Heart left ventricle (tissue), 13 donors: ENCODE measurements at regions not wholly inside any gene's neighbourhood (a gene's known extent, or its start where the extent isn't known, plus 50 kb on each side); places are given as distances from the start of the nearest gene placed in this dataset.

Source experiments
- POLR2A ChIP-seq, 2 donors: fragments of 450-650 bp; IDR thresholded peaks; one replicate each; pipeline ENCODE4 v1.6.1; 2017; ENCODE audit warnings: antibody characterized with exemption in 2 of 2, mild to moderate bottlenecking in 2 of 2, moderate library complexity in 2 of 2
- TF ChIP-seq, protein P1 (sequence below), 12 donors: fragments of 200-600 bp; sonication (generic) in 4 of 12; IDR thresholded peaks; one replicate each; pipeline versions ENCODE4 v1.5.0 to v1.8.0; 2018 to 2022; ENCODE audit warnings: antibody characterized with exemption in 12 of 12, mild to moderate bottlenecking in 5 of 12
- donor health status: ischemic (EF 13 %, LVEDD 7.1; RV severe dilation, severe dysfunction).
- donor health status: DM: no; HTN: yes; CAD: no.
- donor health status: DM: no; HTN: no; CAD: no.
- donor health status: ischemic (EF 25% LVEDD 6.9; RV normal size, moderate dysfunction).
- donor health status: ischemic (EF 25% LVEDD 5.7; RV mildly dilated, moderate dysfunction).
- donor health status: ischemic (EF 35%, LVEDD 5.7; RV mildly dilated, moderate dysfunction).
- donor health status: nonischemic (EF 11% LVEDD 7.7; RV severe dilation, severe dysfunction).
- donor health status: DM: yes; HTN: yes; CAD: no.
- donor health status: PGD.
- donor health status: ischemic (EF 29% LVEDD 5.4; RV normal size, mild dysfunction).
- donor health status: nonischemic (EF 23%, LVEDD 6.1; RV moderate dilation, normal function).

DNA sequence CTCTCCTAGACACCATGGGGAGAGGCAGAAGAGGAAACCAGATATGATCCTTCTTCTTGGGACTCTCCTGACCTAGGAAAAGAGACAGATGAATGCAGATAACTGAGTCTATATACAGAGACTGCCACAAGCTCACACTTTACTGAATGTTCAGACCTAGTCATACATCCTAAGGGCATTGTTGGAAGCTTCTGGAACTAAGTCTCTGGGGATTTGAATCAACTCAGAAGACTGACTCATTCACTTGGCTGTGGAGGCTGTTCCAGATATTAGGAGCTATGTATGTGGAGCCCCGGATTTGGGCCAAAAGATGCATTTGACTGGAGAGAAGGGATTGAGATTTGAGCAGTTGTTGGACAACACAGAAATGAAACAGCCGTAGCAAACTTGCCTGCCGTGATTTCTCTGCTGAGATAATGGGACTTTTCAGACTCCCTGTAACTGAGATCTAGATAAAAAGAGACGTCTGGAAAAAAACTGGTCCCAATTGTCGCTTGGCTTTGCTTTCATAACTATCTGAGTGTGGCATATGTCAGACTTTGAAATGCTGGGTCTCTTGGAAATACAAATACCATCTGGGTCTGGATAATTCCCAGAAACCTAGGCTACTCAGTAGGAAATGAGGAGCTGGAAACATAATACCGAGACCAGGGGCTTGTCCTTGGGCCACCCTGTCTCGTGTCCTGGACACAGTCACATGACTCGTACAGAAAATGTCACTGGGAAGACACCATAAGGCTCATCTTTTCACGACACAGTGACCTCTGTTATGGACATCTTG is 396.8 kb downstream of the NUAK1 start:
- TF ChIP-seq POLR2A (IDR thresholded peaks at IDR 0.05) = no peak
- TF ChIP-seq, protein P1, sequence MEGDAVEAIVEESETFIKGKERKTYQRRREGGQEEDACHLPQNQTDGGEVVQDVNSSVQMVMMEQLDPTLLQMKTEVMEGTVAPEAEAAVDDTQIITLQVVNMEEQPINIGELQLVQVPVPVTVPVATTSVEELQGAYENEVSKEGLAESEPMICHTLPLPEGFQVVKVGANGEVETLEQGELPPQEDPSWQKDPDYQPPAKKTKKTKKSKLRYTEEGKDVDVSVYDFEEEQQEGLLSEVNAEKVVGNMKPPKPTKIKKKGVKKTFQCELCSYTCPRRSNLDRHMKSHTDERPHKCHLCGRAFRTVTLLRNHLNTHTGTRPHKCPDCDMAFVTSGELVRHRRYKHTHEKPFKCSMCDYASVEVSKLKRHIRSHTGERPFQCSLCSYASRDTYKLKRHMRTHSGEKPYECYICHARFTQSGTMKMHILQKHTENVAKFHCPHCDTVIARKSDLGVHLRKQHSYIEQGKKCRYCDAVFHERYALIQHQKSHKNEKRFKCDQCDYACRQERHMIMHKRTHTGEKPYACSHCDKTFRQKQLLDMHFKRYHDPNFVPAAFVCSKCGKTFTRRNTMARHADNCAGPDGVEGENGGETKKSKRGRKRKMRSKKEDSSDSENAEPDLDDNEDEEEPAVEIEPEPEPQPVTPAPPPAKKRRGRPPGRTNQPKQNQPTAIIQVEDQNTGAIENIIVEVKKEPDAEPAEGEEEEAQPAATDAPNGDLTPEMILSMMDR (IDR thresholded peaks at IDR 0.05) = no peak
